NCI-H1092 treated with DMSO at 0.1 percent for 48 hours (cell line): ENCODE measurements at regions not wholly inside any gene's neighbourhood (a gene's known extent, or its start where the extent isn't known, plus 50 kb on each side); places are given as distances from the start of the nearest gene placed in this dataset.

Source experiments
- DNase-seq: peaks from one replicate; lab custom pipeline; 2025; lab: John Stamatoyannopoulos, UW

GRCh38 chrX:21056622-21057021 lies 317.6 kb upstream of the CNKSR2 start:
- DNase-seq, result no peak

- no peak for DNase-seq
Measured at GRCh38 chrX:21047034-21047455, 327.2 kb upstream of the CNKSR2 start.

DNA sequence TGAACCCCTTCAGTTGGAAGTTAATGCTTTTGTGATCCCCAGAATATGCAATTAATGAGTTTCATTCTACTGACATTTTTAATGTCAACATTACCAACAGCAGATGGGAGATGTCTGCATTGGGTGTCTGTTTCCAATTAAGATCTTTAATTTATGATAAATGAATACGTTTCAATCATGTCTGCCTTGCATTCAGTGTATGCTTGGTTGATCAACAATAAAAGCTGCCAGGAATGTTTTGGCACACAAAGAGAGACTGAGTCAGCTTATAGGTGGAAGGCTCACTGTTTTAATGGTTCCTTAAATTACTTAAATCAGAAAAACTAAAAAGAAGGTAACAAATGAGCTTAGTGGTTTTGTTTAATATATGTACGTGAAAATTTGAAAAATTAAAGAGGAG lies 359.9 kb upstream of the CNKSR2 start:
- DNase-seq, result no peak

GRCh38 chrX:21004835-21005234 lies 369.4 kb upstream of the CNKSR2 start:
- DNase-seq, result no peak

- no peak for DNase-seq
Measured at GRCh38 chrX:20995829-20996228, 378.4 kb upstream of the CNKSR2 start.

- no peak for DNase-seq
Measured at GRCh38 chrX:20989361-20989760, 384.9 kb upstream of the CNKSR2 start.

- no peak for DNase-seq
Measured at GRCh38 chrX:20988804-20989203, 385.4 kb upstream of the CNKSR2 start.

GRCh38 chrX:20988118-20988517 lies 386.1 kb upstream of the CNKSR2 start:
- DNase-seq, result no peak

DNA sequence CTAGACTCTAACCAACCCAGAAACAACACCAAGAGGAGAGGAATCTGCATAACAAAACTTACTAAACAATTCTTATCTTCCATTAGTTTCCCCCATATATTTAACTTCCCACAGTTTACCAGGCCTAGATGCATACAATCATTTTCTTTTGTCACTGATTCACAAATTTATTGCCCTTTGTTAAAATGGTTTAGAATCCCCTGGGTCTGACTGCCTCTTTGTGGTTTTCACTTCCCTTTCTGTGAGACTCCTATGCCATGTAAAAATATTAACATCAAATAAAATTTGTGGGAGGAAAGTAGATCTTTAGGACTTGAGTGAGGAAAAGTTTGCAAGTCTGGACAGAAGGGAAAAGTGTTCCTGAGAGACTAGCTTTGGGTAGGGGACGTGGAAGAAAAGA lies 393.8 kb upstream of the CNKSR2 start:
- no peak for DNase-seq

DNA sequence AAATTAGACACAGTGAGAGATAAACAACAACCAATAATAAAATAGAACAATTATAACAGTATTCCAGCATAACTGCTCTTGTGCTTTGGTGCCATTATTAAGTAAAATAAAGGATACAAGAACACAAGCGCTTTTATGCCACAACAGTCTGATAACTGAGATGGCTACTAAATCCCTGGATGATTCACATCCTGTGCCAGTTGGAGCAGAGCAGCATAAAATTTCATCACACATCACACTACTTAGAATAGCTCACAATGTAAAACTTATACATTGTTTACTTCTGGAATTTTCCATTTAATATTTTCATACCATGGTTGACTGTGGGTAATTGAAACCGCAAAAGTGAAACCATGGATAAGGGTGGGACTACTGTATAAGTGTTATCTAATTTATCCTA lies 399.9 kb upstream of the CNKSR2 start:
- DNase-seq, result no peak

- DNase-seq, result no peak
Measured at GRCh38 chrX:20973038-20973437, 401.2 kb upstream of the CNKSR2 start.

GRCh38 chrX:20971250-20971649 lies 403.0 kb upstream of the CNKSR2 start:
- DNase-seq, result no peak

DNA sequence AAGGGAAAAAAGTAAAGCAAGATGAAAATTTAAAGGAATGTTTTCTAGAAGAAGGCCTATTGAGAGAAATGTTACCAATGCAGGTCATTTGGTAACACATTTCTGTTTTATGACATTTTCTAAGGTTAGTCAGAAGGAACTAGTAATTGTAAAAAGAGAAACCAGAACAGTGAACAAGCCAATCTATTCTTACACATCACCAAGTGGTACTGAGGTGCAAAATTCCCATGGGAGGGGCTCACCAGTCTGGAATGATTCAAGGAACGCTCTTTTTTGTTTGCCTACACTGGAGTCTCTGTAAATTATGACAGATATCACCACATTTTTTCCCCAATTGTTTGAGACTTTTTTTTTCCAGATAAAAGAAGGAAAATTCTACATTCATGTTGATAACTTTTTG lies 404.7 kb upstream of the CNKSR2 start:
- no peak for DNase-seq

GRCh38 chrX:20968996-20969395 lies 405.2 kb upstream of the CNKSR2 start:
- DNase-seq, result no peak

DNA sequence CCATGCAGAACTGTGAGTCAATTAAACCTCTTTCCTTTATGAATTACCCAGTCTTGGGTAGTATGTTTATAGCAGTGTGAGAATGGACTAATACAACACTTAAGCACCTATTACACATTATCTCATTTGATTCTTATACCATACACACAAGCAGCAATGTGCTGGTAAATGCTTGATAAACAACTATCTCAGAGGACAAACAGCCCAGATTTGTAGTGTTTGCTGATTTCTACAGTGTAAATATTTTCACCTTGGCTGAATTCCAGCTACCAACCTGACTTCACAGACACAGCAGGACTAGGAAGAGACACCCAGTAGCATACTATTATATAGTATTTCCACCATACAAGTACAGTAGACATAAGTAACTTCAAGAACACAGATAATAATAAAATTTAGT lies 406.5 kb upstream of the CNKSR2 start:
- DNase-seq, result peak; percentile 81

DNA sequence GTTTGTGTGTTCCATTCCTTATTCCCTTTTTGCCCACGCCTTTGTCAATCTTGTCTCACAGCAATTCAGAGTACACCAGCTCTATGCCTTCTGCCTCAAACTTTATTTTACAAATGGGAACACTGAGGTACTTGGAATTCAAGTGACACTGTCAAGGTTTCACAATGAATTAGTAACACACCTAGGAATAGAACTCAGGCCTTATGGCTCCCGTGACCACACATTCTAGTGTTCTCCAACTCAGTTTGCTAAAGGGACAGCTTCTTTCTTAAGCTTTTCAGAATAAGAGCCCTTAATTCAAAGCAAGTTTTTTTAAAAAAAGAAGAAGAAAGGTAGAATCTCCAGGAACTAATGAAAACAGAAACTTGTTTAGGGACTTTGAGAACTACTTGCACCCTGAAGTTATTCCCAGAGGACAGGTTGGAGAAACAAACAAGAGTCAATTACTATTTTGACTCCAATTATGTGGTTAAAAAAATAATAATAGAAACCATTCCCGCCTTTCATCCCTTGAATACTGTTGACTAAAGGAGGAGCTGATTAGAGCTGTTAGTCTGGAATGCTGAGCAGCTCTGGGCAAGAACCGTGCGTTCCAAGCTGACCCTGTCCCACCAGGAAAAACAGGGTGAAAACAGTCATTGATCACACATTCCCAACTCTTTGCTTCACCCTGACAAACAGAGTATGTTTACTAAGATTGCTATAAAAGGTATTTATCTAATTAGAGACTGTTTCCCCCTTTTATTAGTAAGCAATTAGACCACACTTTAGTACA lies 408.8 kb upstream of the CNKSR2 start:
- no peak for DNase-seq

DNA sequence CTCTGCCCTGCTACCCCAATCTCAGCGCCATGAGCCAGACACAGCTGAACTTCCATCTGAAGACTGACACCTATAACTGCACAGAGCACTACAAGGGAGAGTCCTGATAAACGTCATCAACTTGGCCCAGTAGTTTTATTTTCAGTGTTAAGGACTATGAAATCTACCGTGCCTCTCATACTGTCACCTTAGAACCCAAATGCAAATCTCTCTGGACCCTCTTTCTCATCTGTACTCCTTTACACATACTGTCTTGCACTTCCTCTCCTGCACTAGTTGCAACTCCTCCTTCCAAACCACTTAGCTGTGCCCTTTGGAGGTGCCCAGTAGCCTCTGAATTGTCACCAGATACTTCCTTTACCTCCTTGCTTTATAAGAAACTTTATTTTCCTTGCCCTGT lies 420.2 kb upstream of the CNKSR2 start:
- DNase-seq, result no peak

DNA sequence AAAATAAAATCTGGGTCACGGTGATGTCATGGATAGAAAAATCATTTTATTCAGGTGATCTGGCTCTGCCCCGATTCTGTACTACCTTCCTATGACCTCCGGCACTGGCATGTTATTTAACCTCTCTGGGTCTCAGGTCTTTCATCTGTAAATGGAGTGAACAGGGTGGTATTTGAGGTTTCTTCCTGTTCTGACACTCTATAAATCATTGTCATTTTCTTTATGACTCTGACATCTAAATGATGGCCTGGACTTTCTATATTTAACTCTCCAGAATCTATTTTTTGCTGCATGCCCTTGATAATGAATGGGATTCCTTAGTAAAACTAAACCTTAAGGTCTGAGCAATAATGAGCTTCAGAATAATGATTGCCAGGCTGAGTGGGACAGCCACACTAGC lies 422.0 kb upstream of the CNKSR2 start:
- no peak for DNase-seq

DNA sequence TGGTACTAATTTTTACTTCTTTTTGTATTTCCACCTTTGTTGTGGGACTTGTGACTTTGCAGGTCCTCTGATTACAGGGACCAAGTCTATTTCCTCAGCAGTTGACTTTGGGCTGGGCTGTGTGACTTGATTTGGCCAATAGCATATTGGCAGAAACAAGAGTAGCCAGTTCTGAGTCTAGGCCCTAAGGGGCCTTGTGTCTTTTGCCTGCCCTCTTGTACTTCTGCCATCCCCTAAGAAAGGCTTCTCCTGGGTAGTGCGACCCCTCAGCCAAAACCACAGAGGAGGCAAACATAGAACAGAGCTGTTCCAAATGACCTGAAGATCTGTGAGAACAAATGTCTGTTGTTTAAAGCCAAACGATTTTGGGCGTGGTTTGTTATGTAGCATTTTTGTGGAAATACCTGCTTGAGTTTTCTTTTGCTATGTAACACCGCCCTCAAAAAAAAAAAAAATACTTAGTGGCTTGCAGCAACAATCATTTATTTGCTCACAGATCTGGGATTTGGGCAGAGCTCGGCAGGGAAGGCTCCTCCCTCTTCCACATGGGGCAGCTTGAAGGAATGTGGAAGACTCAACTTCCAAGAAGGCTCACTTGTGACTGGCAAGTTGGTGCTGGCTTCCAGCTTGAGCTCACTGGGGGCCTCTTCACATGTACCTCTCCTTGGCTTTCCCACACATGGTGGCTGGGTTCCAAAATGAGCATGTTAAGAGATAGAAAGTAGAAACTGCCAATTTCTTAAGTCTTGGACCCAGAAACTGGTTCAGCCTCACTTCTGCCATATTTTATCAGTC lies 423.0 kb upstream of the CNKSR2 start:
- no peak for DNase-seq

DNA sequence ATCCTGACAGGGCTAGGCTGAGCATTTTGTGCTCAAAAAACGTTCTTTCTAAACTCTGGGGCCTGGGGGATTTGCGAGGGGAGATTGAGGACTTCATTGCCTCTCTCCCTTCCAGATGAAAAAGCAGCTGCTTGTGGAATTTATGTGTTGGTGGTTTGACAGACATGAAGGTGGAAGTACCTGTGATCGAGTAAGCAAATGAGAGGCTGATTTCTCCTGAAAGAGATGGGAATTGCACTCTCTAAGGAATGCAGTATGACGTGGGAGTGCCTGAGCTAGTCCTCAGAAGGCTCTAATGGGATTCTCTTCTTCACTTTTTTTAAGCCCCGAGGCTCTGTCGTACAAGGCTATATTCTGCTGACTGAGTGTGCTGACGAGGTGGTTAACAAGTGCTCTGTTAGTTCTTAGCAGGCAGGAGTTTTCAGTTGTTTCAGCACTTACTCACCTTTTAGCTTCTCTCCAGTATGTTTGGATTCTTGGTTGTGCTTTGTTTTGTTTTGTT lies 426.8 kb upstream of the CNKSR2 start:
- no peak for DNase-seq

DNA sequence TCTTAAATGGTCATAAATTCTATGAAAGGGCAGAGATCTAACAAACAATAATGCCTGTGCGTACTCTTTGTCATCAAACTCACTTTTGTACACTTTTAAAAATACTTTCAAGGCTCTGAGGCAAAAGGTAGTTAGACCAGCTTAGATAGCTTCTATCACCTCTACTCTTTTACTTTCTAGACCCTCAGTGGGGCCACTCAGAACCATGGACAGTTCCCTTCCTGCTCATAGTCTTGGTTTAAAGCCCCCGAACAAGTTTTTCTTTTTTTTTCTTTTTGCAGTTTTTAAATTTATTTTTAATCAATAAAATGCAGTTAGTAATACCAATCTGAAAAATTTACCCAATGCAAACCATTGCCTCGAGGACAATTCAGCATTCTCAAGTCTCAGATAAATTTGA lies 460.5 kb upstream of the CNKSR2 start:
- no peak for DNase-seq

DNA sequence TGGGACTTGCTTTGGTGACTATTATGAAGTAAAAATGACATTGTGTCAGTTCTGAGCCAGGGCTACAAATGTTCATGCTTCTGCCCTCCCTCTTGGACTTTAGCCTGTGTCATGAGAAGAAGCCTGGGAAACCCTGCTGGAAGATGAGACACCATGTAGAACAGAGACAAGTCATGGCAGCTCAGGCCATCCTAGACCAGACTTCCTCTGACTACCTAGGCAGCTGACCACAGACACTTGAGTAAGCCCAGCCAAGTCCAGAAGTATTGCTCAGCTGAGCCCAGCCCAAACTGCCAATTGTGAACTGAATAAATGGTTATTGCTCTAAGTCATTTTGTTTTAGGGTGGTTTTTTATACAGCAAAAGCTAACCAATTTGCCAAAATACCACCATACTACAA lies 467.6 kb upstream of the CNKSR2 start:
- DNase-seq, result no peak

GRCh38 chrX:20884565-20884964 lies 489.7 kb upstream of the CNKSR2 start:
- DNase-seq, result no peak
